Endothelial cell of umbilical vein (primary cell): ENCODE measurements at regions not wholly inside any gene's neighbourhood (a gene's known extent, or its start where the extent isn't known, plus 50 kb on each side); places are given as distances from the start of the nearest gene placed in this dataset.

Experiments
- CTCF ChIP-seq, 2 donors: IDR thresholded peaks; 1 replicate in 1 of 2; 2 replicates in 1 of 2; pipeline ENCODE4 v1.5.1; 2011; ENCODE audit warnings: low read length in 2 of 2, mild to moderate bottlenecking in 2 of 2, moderate library complexity in 2 of 2, control low read depth in 1 of 2, inconsistent platforms in 1 of 2, low read depth in 1 of 2; ENCODE audit not compliant: insufficient read depth in 1 of 2; ENCODE audit errors: extremely low read depth in 1 of 2
- POLR2A ChIP-seq: IDR thresholded peaks from 2 replicates; pipeline ENCODE4 v1.6.1; 2012; ENCODE audit warnings: low read depth, mild to moderate bottlenecking, control low read depth, low read length
- POLR2AphosphoS5 ChIP-seq: IDR thresholded peaks from 2 replicates; pipeline ENCODE4 v1.6.1; 2012; ENCODE audit warnings: low read depth, mild to moderate bottlenecking, control low read depth, low read length, moderate library complexity; ENCODE audit not compliant: insufficient read depth

- no peak for TF ChIP-seq CTCF (IDR thresholded peaks at IDR 0.05; ENCODE audit: extremely low read depth in 1 of 2, insufficient read depth in 1 of 2, low read depth in 1 of 2, low read length in 2 of 2)
- TF ChIP-seq POLR2A = no peak
- no peak for TF ChIP-seq POLR2AphosphoS5
These were observed 389.0 kb upstream of the GRIA1 start for GRCh38 chr5:153101235-153102180.
